22Rv1 (cell line): ENCODE measurements at regions not wholly inside any gene's neighbourhood (a gene's known extent, or its start where the extent isn't known, plus 50 kb on each side); places are given as distances from the start of the nearest gene placed in this dataset.

Experiments used
- CTCF ChIP-seq: fragments of 450-650 bp; IDR thresholded peaks from 2 replicates; pipeline ENCODE4 v1.5.1; 2017; ENCODE audit warnings: mild to moderate bottlenecking
- ZFX ChIP-seq: fragments of 450-650 bp; IDR thresholded peaks from 2 replicates; pipeline ENCODE4 v1.6.1; 2017; ENCODE audit warnings: antibody characterized with exemption, borderline replicate concordance

- TF ChIP-seq CTCF (no peak), ZFX (no peak)
Measured at GRCh38 chr7:66542049-66542448, 86.6 kb upstream of the KCTD7 start.
